Left cardiac atrium (tissue), 4 donors: ENCODE measurements at regions not wholly inside any gene's neighbourhood (a gene's known extent, or its start where the extent isn't known, plus 50 kb on each side); places are given as distances from the start of the nearest gene placed in this dataset.

ENCODE experiments used
- ATAC-seq, 2 donors: fragments of 200-7000 bp; cut with Tn5 transposase; one replicate each; pipeline ENCODE4 v1.9.1; 2020; ENCODE audit warnings: mild to moderate bottlenecking in 2 of 2, moderate library complexity in 2 of 2
- DNase-seq: peaks from one replicate; pipeline ENCODE4 v3.0.0-alpha.2; 2020
- intact Hi-C, 2 donors: fragments of 100-400 bp; cut with DNase I; formaldehyde crosslinking; loops; one replicate each; pipeline versions ENCODE4 v1.14.1 to v1.15.1; 2022 to 2023
- donor health status: DM: no; HTN: yes; CAD: no.
- donor health status: DM: no; HTN: yes; CAD: no; lungs with severe emphysema.
- donor health status: DM: yes; HTN: yes; CAD: no.
- donor health status: Dilated cardiomyopathy.

- no peak for DNase-seq
- ATAC-seq, result no peak
- intact Hi-C loops, result no loop called here
These were observed 173.4 kb downstream of the KIF2B start for GRCh38 chr17:53996131-53996530.

GRCh38 chr17:53996890-53997289 is 174.2 kb downstream of the KIF2B start:
- intact Hi-C loops, result no loop called here
- DNase-seq (no peak), ATAC-seq (no peak)

GRCh38 chr17:54007855-54008254 is 185.1 kb downstream of the KIF2B start:
- DNase-seq (no peak), ATAC-seq (no peak)
- intact Hi-C loops, result no loop called here

- ATAC-seq, result no peak
- intact Hi-C loops, result no loop called here
- no peak for DNase-seq
These were observed 186.8 kb downstream of the KIF2B start for GRCh38 chr17:54009502-54009901.

- ATAC-seq (no peak), DNase-seq (no peak)
- intact Hi-C loops, result no loop called here
These were observed 190.3 kb downstream of the KIF2B start for GRCh38 chr17:54013072-54013471.

GRCh38 chr17:54015734-54016133 is 193.0 kb downstream of the KIF2B start:
- no peak for ATAC-seq
- intact Hi-C loops, result no loop called here
- no peak for DNase-seq

- intact Hi-C loops, result no loop called here
- no peak for ATAC-seq
- DNase-seq, result no peak
These were observed 198.7 kb downstream of the KIF2B start for GRCh38 chr17:54021418-54021817.

- intact Hi-C loops, result no loop called here
- ATAC-seq (no peak), DNase-seq (no peak)
These were observed 206.4 kb downstream of the KIF2B start for GRCh38 chr17:54028986-54029580.

- no peak for ATAC-seq
- intact Hi-C loops, result no loop called here
- DNase-seq, result no peak
These were observed 207.3 kb downstream of the KIF2B start for GRCh38 chr17:54029986-54030385.

GRCh38 chr17:54046570-54046969 is 223.8 kb downstream of the KIF2B start:
- ATAC-seq (no peak), DNase-seq (no peak)
- intact Hi-C loops, result no loop called here

- intact Hi-C loops, result no loop called here
These were observed 240.9 kb downstream of the KIF2B start for GRCh38 chr17:54063639-54064038.

GRCh38 chr17:54085020-54085419 is 262.3 kb downstream of the KIF2B start:
- DNase-seq (no peak), ATAC-seq (peak; percentile 59 to 75)
- intact Hi-C loops, result no loop called here

More at GRCh38 chr17:54063639-54064038, 240.9 kb downstream of the KIF2B start:
- ATAC-seq, result no peak
- DNase-seq, result no peak

GRCh38 chr17:54085934-54086333 is 263.2 kb downstream of the KIF2B start:
- intact Hi-C loops, result no loop called here
- ATAC-seq, result no peak
- no peak for DNase-seq

GRCh38 chr17:54096216-54096615 is 273.5 kb downstream of the KIF2B start:
- intact Hi-C loops, result no loop called here
- DNase-seq, result no peak
- no peak for ATAC-seq

GRCh38 chr17:54099221-54099620 is 276.5 kb downstream of the KIF2B start:
- no peak for DNase-seq
- ATAC-seq, result no peak
- intact Hi-C loops, result no loop called here

GRCh38 chr17:54102246-54102645 is 279.5 kb downstream of the KIF2B start:
- ATAC-seq (no peak), DNase-seq (no peak)
- intact Hi-C loops, result no loop called here

- ATAC-seq (no peak), DNase-seq (no peak)
- intact Hi-C loops, result no loop called here
These were observed 288.8 kb downstream of the KIF2B start for GRCh38 chr17:54111576-54111975.

GRCh38 chr17:54117452-54117851 is 294.7 kb downstream of the KIF2B start:
- ATAC-seq (no peak), DNase-seq (no peak)
- intact Hi-C loops, result no loop called here

- ATAC-seq (no peak), DNase-seq (no peak)
- intact Hi-C loops, result no loop called here
These were observed 301.7 kb downstream of the KIF2B start for GRCh38 chr17:54124456-54124855.

- no peak for DNase-seq
- ATAC-seq, result no peak
- intact Hi-C loops, result no loop called here
These were observed 330.7 kb downstream of the KIF2B start for GRCh38 chr17:54153423-54153822.

GRCh38 chr17:54157542-54157941 is 334.8 kb downstream of the KIF2B start:
- DNase-seq, result no peak
- ATAC-seq, result no peak
- intact Hi-C loops, result no loop called here
